ENCODE measurements at regions not wholly inside any gene's neighbourhood (a gene's known extent, or its start where the extent isn't known, plus 50 kb on each side); places are given as distances from the start of the nearest gene placed in this dataset.

- Histone ChIP-seq H3K27ac (no peak overlapping the region), H3K27me3 (no peaks in the 10 kb centered on the region), H3K4me1 (no peaks in the 10 kb centered on the region), H3K9me3 (no peaks in the 10 kb centered on the region), H3K36me3 (no peaks in the 10 kb centered on the region), H3K4me3 (no peak overlapping the region)
- intact Hi-C loops (cut with DNase I): no loop called here
- TF ChIP-seq CTCF (IDR thresholded peaks at IDR 0.05): no peak
- TF ChIP-seq POLR2A (IDR thresholded peaks at IDR 0.05): no peak
- no peak for TF ChIP-seq POLR2AphosphoS5 (IDR thresholded peaks at IDR 0.05; ENCODE audit: insufficient read depth in 1 of 2, low read depth in 1 of 2)
- DNase-seq (ENCODE audit: extremely low spot score in 2 of 2): no peak
These were observed 979.8 kb upstream of the MANEA start for GRCh38 chr6:94597487-94597886.

- intact Hi-C loops (cut with DNase I): no loop called here
- H3K27ac ChIP-seq: no peak overlapping the region
- TF ChIP-seq POLR2A (IDR thresholded peaks at IDR 0.05) (no peak), POLR2AphosphoS5 (IDR thresholded peaks at IDR 0.05; ENCODE audit: insufficient read depth in 1 of 2, low read depth in 1 of 2) (no peak), CTCF (IDR thresholded peaks at IDR 0.05) (no peak)
- H3K9me3 ChIP-seq: no peaks in the 10 kb centered on the region
- H3K36me3 ChIP-seq: no peaks in the 10 kb centered on the region
- H3K4me3 ChIP-seq: no peak overlapping the region
- no peaks in the 10 kb centered on the region for H3K4me1 ChIP-seq
- no peak for DNase-seq (ENCODE audit: extremely low spot score in 2 of 2)
- H3K27me3 ChIP-seq: no peaks in the 10 kb centered on the region
These were observed 986.9 kb upstream of the MANEA start for GRCh38 chr6:94590416-94590815.

GRCh38 chr6:94588301-94588700 lies 989.0 kb upstream of the MANEA start:
- intact Hi-C loops (cut with DNase I): no loop called here
- no peaks in the 10 kb centered on the region for H3K36me3 ChIP-seq
- H3K4me3 ChIP-seq: no peak overlapping the region
- no peaks in the 10 kb centered on the region for H3K27me3 ChIP-seq
- no peak overlapping the region for H3K27ac ChIP-seq
- no peaks in the 10 kb centered on the region for H3K4me1 ChIP-seq
- H3K9me3 ChIP-seq: no peaks in the 10 kb centered on the region
- no peak for DNase-seq (ENCODE audit: extremely low spot score in 2 of 2)
- TF ChIP-seq POLR2AphosphoS5 (IDR thresholded peaks at IDR 0.05; ENCODE audit: insufficient read depth in 1 of 2, low read depth in 1 of 2) (no peak), CTCF (IDR thresholded peaks at IDR 0.05) (no peak), POLR2A (IDR thresholded peaks at IDR 0.05) (no peak)

GRCh38 chr6:94584211-94584610 lies 993.1 kb upstream of the MANEA start:
- no peaks in the 10 kb centered on the region for H3K9me3 ChIP-seq
- H3K4me1 ChIP-seq: no peaks in the 10 kb centered on the region
- no peak overlapping the region for H3K4me3 ChIP-seq
- H3K36me3 ChIP-seq: no peaks in the 10 kb centered on the region
- TF ChIP-seq POLR2A (IDR thresholded peaks at IDR 0.05): no peak
- no peak for TF ChIP-seq POLR2AphosphoS5 (IDR thresholded peaks at IDR 0.05; ENCODE audit: insufficient read depth in 1 of 2, low read depth in 1 of 2)
- TF ChIP-seq CTCF (IDR thresholded peaks at IDR 0.05): no peak
- no peak for DNase-seq (ENCODE audit: extremely low spot score in 2 of 2)
- intact Hi-C loops (cut with DNase I): no loop called here
- no peak overlapping the region for H3K27ac ChIP-seq
- no peaks in the 10 kb centered on the region for H3K27me3 ChIP-seq

- no peak overlapping the region for H3K4me3 ChIP-seq
- H3K27ac ChIP-seq: no peak overlapping the region
- H3K9me3 ChIP-seq: no peaks in the 10 kb centered on the region
- intact Hi-C loops (cut with DNase I): no loop called here
- TF ChIP-seq POLR2AphosphoS5 (IDR thresholded peaks at IDR 0.05; ENCODE audit: insufficient read depth in 1 of 2, low read depth in 1 of 2) (no peak), CTCF (IDR thresholded peaks at IDR 0.05) (no peak), POLR2A (IDR thresholded peaks at IDR 0.05) (no peak)
- DNase-seq (ENCODE audit: extremely low spot score in 2 of 2): no peak
- H3K27me3 ChIP-seq: no peaks in the 10 kb centered on the region
- H3K36me3 ChIP-seq: no peaks in the 10 kb centered on the region
- no peaks in the 10 kb centered on the region for H3K4me1 ChIP-seq
These were observed 1006.8 kb upstream of the MANEA start for GRCh38 chr6:94570581-94570980.
